DOHH2 (cell line): ENCODE measurements at regions not wholly inside any gene's neighbourhood (a gene's known extent, or its start where the extent isn't known, plus 50 kb on each side); places are given as distances from the start of the nearest gene placed in this dataset.

ENCODE experiments used
- H3F3A ChIP-seq: fragments of 200-600 bp; sonication (generic), shearing (Covaris generic); 2 replicates; pipeline ENCODE4 v1.6.0; 2016; ENCODE audit warnings: antibody characterized with exemption, mild to moderate bottlenecking; ENCODE audit not compliant: control insufficient read depth, insufficient read depth
- H3K27ac ChIP-seq: fragments of 200-600 bp; sonication (generic); 2 replicates; pipeline ENCODE4 v1.5.1; 2014; ENCODE audit warnings: low read depth, mild to moderate bottlenecking, low read length, moderate library complexity
- H3K27me3 ChIP-seq: fragments of 200-600 bp; sonication (generic); 2 replicates; pipeline ENCODE4 v1.6.1; 2014; ENCODE audit warnings: mild to moderate bottlenecking, low read length, mixed read lengths; ENCODE audit not compliant: control insufficient read depth
- H3K36me3 ChIP-seq: fragments of 200-600 bp; sonication (generic); 2 replicates; pipeline ENCODE4 v1.6.1; 2014; ENCODE audit warnings: mild to moderate bottlenecking, low read length, moderate library complexity, mixed read lengths; ENCODE audit not compliant: control insufficient read depth
- H3K4me1 ChIP-seq: fragments of 200-600 bp; sonication (generic); 2 replicates; pipeline ENCODE4 v1.6.1; 2014; ENCODE audit warnings: mild to moderate bottlenecking, low read length, mixed read lengths; ENCODE audit not compliant: control insufficient read depth
- H3K4me2 ChIP-seq: fragments of 200-600 bp; sonication (generic); 2 replicates; pipeline ENCODE4 v1.6.0; 2014; ENCODE audit warnings: mild to moderate bottlenecking, low read length, moderate library complexity
- H3K4me3 ChIP-seq: fragments of 200-600 bp; sonication (generic); 2 replicates; pipeline ENCODE4 v1.5.1; 2014; ENCODE audit warnings: mild to moderate bottlenecking, low read length, mixed read lengths
- H3K79me2 ChIP-seq: fragments of 200-600 bp; sonication (generic); 2 replicates; pipeline ENCODE4 v1.6.1; 2014; ENCODE audit warnings: mild to moderate bottlenecking, low read length, mixed read lengths; ENCODE audit not compliant: control insufficient read depth
- H3K9me2 ChIP-seq: fragments of 200-600 bp; sonication (generic); replicated peaks from 2 replicates; pipeline ENCODE4 v1.6.1; 2014; ENCODE audit warnings: mild to moderate bottlenecking, low read length, mixed read lengths; ENCODE audit not compliant: control insufficient read depth
- H3K9me3 ChIP-seq: fragments of 200-600 bp; sonication (generic); 2 replicates; pipeline ENCODE4 v1.6.1; 2014; ENCODE audit warnings: antibody characterized with exemption, low read length, mixed read lengths; ENCODE audit not compliant: control insufficient read depth, insufficient read depth
- H4K20me1 ChIP-seq: fragments of 200-600 bp; sonication (generic); 2 replicates; pipeline ENCODE4 v1.6.0; 2014; ENCODE audit warnings: low read depth, mild to moderate bottlenecking, antibody characterized with exemption, low read length, moderate library complexity; ENCODE audit not compliant: control insufficient read depth, insufficient read depth
- CTCF ChIP-seq: fragments of 200-600 bp; sonication (generic); IDR thresholded peaks from one replicate; pipeline ENCODE4 v1.5.1; 2014; ENCODE audit warnings: antibody characterized with exemption, mild to moderate bottlenecking, low read depth, low read length; ENCODE audit not compliant: poor library complexity, severe bottlenecking
- EZH2phosphoT487 ChIP-seq: fragments of 200-600 bp; sonication (generic); IDR thresholded peaks from 2 replicates; pipeline ENCODE4 v1.6.1; 2017; ENCODE audit warnings: borderline replicate concordance, mild to moderate bottlenecking, antibody characterized with exemption, low read length, moderate library complexity, mixed read lengths

- Histone ChIP-seq H3F3A (no peaks in the 10 kb centered on the region), H3K9me2 (no peaks in the 10 kb centered on the region), H3K4me1 (no peaks in the 10 kb centered on the region), H4K20me1 (no peaks in the 10 kb centered on the region), H3K9me3 (no peaks in the 10 kb centered on the region), H3K27ac (no peak overlapping the region), H3K27me3 (no peaks in the 10 kb centered on the region), H3K79me2 (no peaks in the 10 kb centered on the region), H3K36me3 (no peaks in the 10 kb centered on the region), H3K4me3 (no peak overlapping the region), H3K4me2 (no peak overlapping the region)
- no peak for TF ChIP-seq EZH2phosphoT487
- TF ChIP-seq CTCF: no peak
These were observed 609.0 kb upstream of the FZD8 start for GRCh38 chr10:36251068-36251467.

- Histone ChIP-seq H3K36me3 (no peaks in the 10 kb centered on the region), H3K4me3 (no peak overlapping the region), H3K4me1 (no peaks in the 10 kb centered on the region), H3F3A (no peaks in the 10 kb centered on the region), H3K4me2 (no peak overlapping the region), H3K79me2 (no peaks in the 10 kb centered on the region), H3K27me3 (no peaks in the 10 kb centered on the region), H3K9me2 (no peaks in the 10 kb centered on the region), H4K20me1 (no peaks in the 10 kb centered on the region), H3K9me3 (no peaks in the 10 kb centered on the region), H3K27ac (no peak overlapping the region)
- TF ChIP-seq CTCF (no peak), EZH2phosphoT487 (no peak)
These were observed 606.3 kb upstream of the FZD8 start for GRCh38 chr10:36248304-36248981.

- H3K79me2 ChIP-seq: no peaks in the 10 kb centered on the region
- H3K4me2 ChIP-seq: no peak overlapping the region
- H3K27ac ChIP-seq: no peak overlapping the region
- no peaks in the 10 kb centered on the region for H3K9me2 ChIP-seq
- H3K27me3 ChIP-seq: no peaks in the 10 kb centered on the region
- H3K36me3 ChIP-seq: no peaks in the 10 kb centered on the region
- H3K9me3 ChIP-seq: no peaks in the 10 kb centered on the region
- no peaks in the 10 kb centered on the region for H3K4me1 ChIP-seq
- no peaks in the 10 kb centered on the region for H4K20me1 ChIP-seq
- TF ChIP-seq EZH2phosphoT487 (no peak), CTCF (no peak)
- H3K4me3 ChIP-seq: no peak overlapping the region
- H3F3A ChIP-seq: no peaks in the 10 kb centered on the region
These were observed 605.4 kb upstream of the FZD8 start for GRCh38 chr10:36247478-36247877.
